Nephron progenitor cell (in vitro differentiated cells): ENCODE measurements at regions not wholly inside any gene's neighbourhood (a gene's known extent, or its start where the extent isn't known, plus 50 kb on each side); places are given as distances from the start of the nearest gene placed in this dataset.
A peak's percentile ranks its signal among the peaks of the same experiment; 100 is the strongest.
"Not testable (repeated sequence)": the region's sequence is repeated elsewhere in the genome, so short reads cannot be mapped to it uniquely, and the experiment has no call there.

Experiments
- DNase-seq: peaks from one replicate; pipeline ENCODE4 v3.0.0; 2021
- H3K27ac Mint-ChIP-seq: 2 replicates; pipeline ENCODE4 v1.8.0; 2021; ENCODE audit warnings: mild to moderate bottlenecking, moderate library complexity, mixed read lengths
- H3K27me3 Mint-ChIP-seq: 2 replicates; pipeline ENCODE4 v1.8.0; 2021; ENCODE audit warnings: mild to moderate bottlenecking, low read depth, mixed read lengths; ENCODE audit not compliant: poor library complexity
- H3K36me3 Mint-ChIP-seq: 2 replicates; pipeline ENCODE4 v1.8.0; 2021; ENCODE audit warnings: low read depth, mixed read lengths
- H3K4me1 Mint-ChIP-seq: 2 replicates; pipeline ENCODE4 v1.8.0; 2021; ENCODE audit warnings: mixed read lengths
- H3K4me3 Mint-ChIP-seq: 2 replicates; pipeline ENCODE4 v1.8.0; 2021; ENCODE audit warnings: mild to moderate bottlenecking, moderate library complexity, mixed read lengths
- H3K9me3 Mint-ChIP-seq: 2 replicates; pipeline ENCODE4 v1.8.0; 2021; ENCODE audit warnings: mild to moderate bottlenecking, moderate library complexity, mixed read lengths
- CTCF ChIP-seq: fragments of 200-600 bp; sonication (generic); IDR thresholded peaks from 2 replicates; pipeline ENCODE4 v1.5.0; 2021; ENCODE audit warnings: antibody characterized with exemption

GRCh38 chr5:121430538-121430937 is 421.1 kb upstream of the FTMT start:
- Mint-ChIP-seq H3K36me3 (no peaks in the 10 kb centered on the region), H3K4me3 (no peak overlapping the region), H3K4me1 (peaks cover 9% of the 10 kb centered on the region), H3K27me3 (peaks cover 2% of the 10 kb centered on the region), H3K27ac (peak overlapping the region; percentile 40), H3K9me3 (peaks cover 7% of the 10 kb centered on the region)
- TF ChIP-seq CTCF: no peak
- no peak for DNase-seq

- TF ChIP-seq CTCF: no peak
- H3K9me3 Mint-ChIP-seq: peaks cover 5% of the 10 kb centered on the region
These were observed 406.2 kb upstream of the FTMT start for GRCh38 chr5:121445511-121445910.

GRCh38 chr5:121462441-121462840 is 389.2 kb upstream of the FTMT start:
- H3K4me1 Mint-ChIP-seq: no peaks in the 10 kb centered on the region
- H3K9me3 Mint-ChIP-seq: no peaks in the 10 kb centered on the region
- DNase-seq: no peak
- H3K27ac Mint-ChIP-seq: no peak overlapping the region
- no peak overlapping the region for H3K4me3 Mint-ChIP-seq
- H3K27me3 Mint-ChIP-seq: no peaks in the 10 kb centered on the region
- H3K36me3 Mint-ChIP-seq: no peaks in the 10 kb centered on the region
- TF ChIP-seq CTCF: no peak

More at GRCh38 chr5:121445511-121445910, 406.2 kb upstream of the FTMT start:
- Mint-ChIP-seq H3K4me3 (no peak overlapping the region), H3K27me3 (no peaks in the 10 kb centered on the region), H3K36me3 (no peaks in the 10 kb centered on the region), H3K27ac (peak overlapping the region; percentile 36), H3K4me1 (no peaks in the 10 kb centered on the region)
- DNase-seq: no peak

GRCh38 chr5:121471222-121471621 is 380.5 kb upstream of the FTMT start:
- H3K36me3 Mint-ChIP-seq, H3K4me3 Mint-ChIP-seq, H3K4me1 Mint-ChIP-seq, H3K9me3 Mint-ChIP-seq, H3K27me3 Mint-ChIP-seq, H3K27ac Mint-ChIP-seq, DNase-seq: not testable (repeated sequence)

GRCh38 chr5:121478636-121479035 is 373.0 kb upstream of the FTMT start:
- H3K36me3 Mint-ChIP-seq: no peaks in the 10 kb centered on the region
- H3K27me3 Mint-ChIP-seq: no peaks in the 10 kb centered on the region
- H3K4me1 Mint-ChIP-seq: peaks cover 13% of the 10 kb centered on the region
- no peak overlapping the region for H3K27ac Mint-ChIP-seq
- no peak overlapping the region for H3K4me3 Mint-ChIP-seq
- TF ChIP-seq CTCF: no peak
- no peak for DNase-seq
- H3K9me3 Mint-ChIP-seq: no peaks in the 10 kb centered on the region

- H3K27me3 Mint-ChIP-seq: no peaks in the 10 kb centered on the region
- no peak overlapping the region for H3K27ac Mint-ChIP-seq
- no peak for TF ChIP-seq CTCF
- no peak overlapping the region for H3K4me3 Mint-ChIP-seq
- H3K4me1 Mint-ChIP-seq: peaks cover 13% of the 10 kb centered on the region
- no peak for DNase-seq
- no peaks in the 10 kb centered on the region for H3K9me3 Mint-ChIP-seq
- H3K36me3 Mint-ChIP-seq: no peaks in the 10 kb centered on the region
These were observed 372.3 kb upstream of the FTMT start for GRCh38 chr5:121479337-121479736.
